Erythroblast (primary cell): ENCODE measurements at regions not wholly inside any gene's neighbourhood (a gene's known extent, or its start where the extent isn't known, plus 50 kb on each side); places are given as distances from the start of the nearest gene placed in this dataset.

ENCODE experiments used
- GATA1 ChIP-seq: IDR thresholded peaks from 2 replicates; pipeline ENCODE4 v1.6.1; 2011; ENCODE audit warnings: low read depth, mild to moderate bottlenecking, control low read depth, low read length, moderate library complexity
- POLR2A ChIP-seq: IDR thresholded peaks from 2 replicates; pipeline ENCODE4 v1.6.1; 2011; ENCODE audit warnings: mild to moderate bottlenecking, low read length

GRCh38 chr15:70519616-70520015, 243.7 kb downstream of the UACA start:
- TF ChIP-seq POLR2A, result no peak
- no peak for TF ChIP-seq GATA1
